Neural progenitor cell (in vitro differentiated cells): ENCODE measurements at regions not wholly inside any gene's neighbourhood (a gene's known extent, or its start where the extent isn't known, plus 50 kb on each side); places are given as distances from the start of the nearest gene placed in this dataset.

Experiments
- DNase-seq: peaks from one replicate; pipeline ENCODE4 v3.0.0-alpha.2; 2016; ENCODE audit warnings: low spot score
- H2AFZ ChIP-seq: fragments of 200-600 bp; sonication (generic); replicated peaks from 2 replicates; pipeline ENCODE4 v1.6.1; 2016; ENCODE audit warnings: antibody characterized with exemption
- H3F3A ChIP-seq: fragments of 200-600 bp; sonication (generic); 2 replicates; pipeline ENCODE4 v1.6.1; 2016; ENCODE audit warnings: antibody characterized with exemption, low read depth
- H3K27ac ChIP-seq: fragments of 200-600 bp; sonication (generic); 2 replicates; pipeline ENCODE4 v1.5.1; 2016; ENCODE audit warnings: mild to moderate bottlenecking
- H3K27me3 ChIP-seq: fragments of 200-600 bp; sonication (generic); 2 replicates; pipeline ENCODE4 v1.6.1; 2016; ENCODE audit warnings: mild to moderate bottlenecking, moderate library complexity
- H3K36me3 ChIP-seq: fragments of 200-600 bp; sonication (generic); 2 replicates; pipeline ENCODE4 v1.5.1; 2016
- H3K4me1 ChIP-seq: fragments of 200-600 bp; sonication (generic); 2 replicates; pipeline ENCODE4 v1.6.1; 2016; ENCODE audit warnings: mixed run types
- H3K4me2 ChIP-seq: fragments of 200-600 bp; sonication (generic); 2 replicates; pipeline ENCODE4 v1.6.1; 2016
- H3K4me3 ChIP-seq: fragments of 200-600 bp; sonication (generic); 2 replicates; pipeline ENCODE4 v1.5.1; 2016
- H3K79me2 ChIP-seq: fragments of 200-600 bp; sonication (generic); 2 replicates; pipeline ENCODE4 v1.6.1; 2016; ENCODE audit warnings: low read depth
- H3K9ac ChIP-seq: fragments of 200-600 bp; sonication (generic); 2 replicates; pipeline ENCODE4 v1.6.1; 2016
- H3K9me3 ChIP-seq: fragments of 200-600 bp; sonication (generic); 2 replicates; pipeline ENCODE4 v1.5.1; 2016; ENCODE audit warnings: low read depth
- H4K20me1 ChIP-seq: fragments of 200-600 bp; sonication (generic); 2 replicates; pipeline ENCODE4 v1.6.1; 2016; ENCODE audit warnings: low read depth
- H3K27ac Mint-ChIP-seq: 3 replicates; pipeline ENCODE4 v1.8.0; 2021; ENCODE audit warnings: mixed read lengths
- H3K27me3 Mint-ChIP-seq: 2 replicates; pipeline ENCODE4 v1.8.0; 2022; ENCODE audit warnings: low read depth, mild to moderate bottlenecking, inconsistent platforms, moderate library complexity, mixed read lengths; ENCODE audit not compliant: insufficient read depth
- H3K36me3 Mint-ChIP-seq: 3 replicates; pipeline ENCODE4 v1.8.0; 2021; ENCODE audit warnings: mixed read lengths
- H3K4me1 Mint-ChIP-seq: 3 replicates; pipeline ENCODE4 v1.8.0; 2021; ENCODE audit warnings: mixed read lengths
- H3K4me3 Mint-ChIP-seq: 3 replicates; pipeline ENCODE4 v1.8.0; 2021; ENCODE audit warnings: mild to moderate bottlenecking, moderate library complexity, mixed read lengths
- H3K9me3 Mint-ChIP-seq: 3 replicates; pipeline ENCODE4 v1.8.0; 2020; ENCODE audit warnings: mixed read lengths
- EZH2 ChIP-seq: fragments of 200-600 bp; sonication (generic); IDR thresholded peaks from 2 replicates; pipeline ENCODE4 v1.6.1; 2017; ENCODE audit warnings: antibody characterized with exemption, mild to moderate bottlenecking, moderate library complexity
- EZH2phosphoT487 ChIP-seq: fragments of 200-600 bp; sonication (generic); IDR thresholded peaks from 2 replicates; pipeline ENCODE4 v1.6.1; 2017; ENCODE audit warnings: antibody characterized with exemption
- TF ChIP-seq, protein P1 (sequence below): fragments of 200-600 bp; sonication (generic); IDR thresholded peaks from 2 replicates; pipeline ENCODE4 v1.5.1; 2017; ENCODE audit warnings: antibody characterized with exemption, mild to moderate bottlenecking

DNA sequence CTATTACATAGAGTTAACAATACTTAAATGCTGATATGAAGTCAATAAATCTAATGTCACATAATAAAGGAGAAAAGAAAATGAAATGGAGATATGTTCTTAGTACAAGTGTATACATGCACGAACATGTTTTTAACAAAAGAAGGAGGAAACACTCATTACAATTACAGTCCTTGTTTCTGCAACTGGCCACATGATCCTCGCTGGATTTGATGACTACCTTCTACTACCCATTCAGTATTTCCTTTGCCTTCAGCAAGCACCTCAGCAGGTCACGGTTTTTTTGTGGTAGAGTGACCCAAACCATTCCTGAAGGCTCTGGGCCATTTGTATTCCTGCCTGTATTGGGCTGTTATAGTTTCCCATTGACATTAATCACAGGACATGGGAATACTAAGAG is 172.8 kb upstream of the CXADR start:
- no peaks in the 10 kb centered on the region for H3K36me3 ChIP-seq
- no peaks in the 10 kb centered on the region for H4K20me1 ChIP-seq
- Mint-ChIP-seq H3K9me3 (peaks cover 3% of the 10 kb centered on the region), H3K4me1 (no peaks in the 10 kb centered on the region), H3K27ac (no peak overlapping the region), H3K4me3 (no peak overlapping the region), H3K36me3 (no peaks in the 10 kb centered on the region), H3K27me3 (peaks cover 9% of the 10 kb centered on the region)
- no peak overlapping the region for H3K27ac ChIP-seq
- H3K4me2 ChIP-seq = no peak overlapping the region
- no peak overlapping the region for H3K9ac ChIP-seq
- H3K27me3 ChIP-seq = no peaks in the 10 kb centered on the region
- TF ChIP-seq EZH2 (no peak), EZH2phosphoT487 (no peak)
- TF ChIP-seq, protein P1, sequence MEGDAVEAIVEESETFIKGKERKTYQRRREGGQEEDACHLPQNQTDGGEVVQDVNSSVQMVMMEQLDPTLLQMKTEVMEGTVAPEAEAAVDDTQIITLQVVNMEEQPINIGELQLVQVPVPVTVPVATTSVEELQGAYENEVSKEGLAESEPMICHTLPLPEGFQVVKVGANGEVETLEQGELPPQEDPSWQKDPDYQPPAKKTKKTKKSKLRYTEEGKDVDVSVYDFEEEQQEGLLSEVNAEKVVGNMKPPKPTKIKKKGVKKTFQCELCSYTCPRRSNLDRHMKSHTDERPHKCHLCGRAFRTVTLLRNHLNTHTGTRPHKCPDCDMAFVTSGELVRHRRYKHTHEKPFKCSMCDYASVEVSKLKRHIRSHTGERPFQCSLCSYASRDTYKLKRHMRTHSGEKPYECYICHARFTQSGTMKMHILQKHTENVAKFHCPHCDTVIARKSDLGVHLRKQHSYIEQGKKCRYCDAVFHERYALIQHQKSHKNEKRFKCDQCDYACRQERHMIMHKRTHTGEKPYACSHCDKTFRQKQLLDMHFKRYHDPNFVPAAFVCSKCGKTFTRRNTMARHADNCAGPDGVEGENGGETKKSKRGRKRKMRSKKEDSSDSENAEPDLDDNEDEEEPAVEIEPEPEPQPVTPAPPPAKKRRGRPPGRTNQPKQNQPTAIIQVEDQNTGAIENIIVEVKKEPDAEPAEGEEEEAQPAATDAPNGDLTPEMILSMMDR = no peak
- no peak overlapping the region for H3K4me3 ChIP-seq
- H2AFZ ChIP-seq = no peak overlapping the region
- no peak for DNase-seq
- H3K79me2 ChIP-seq = no peaks in the 10 kb centered on the region
- no peaks in the 10 kb centered on the region for H3F3A ChIP-seq
- H3K9me3 ChIP-seq = no peaks in the 10 kb centered on the region
- no peaks in the 10 kb centered on the region for H3K4me1 ChIP-seq

DNA sequence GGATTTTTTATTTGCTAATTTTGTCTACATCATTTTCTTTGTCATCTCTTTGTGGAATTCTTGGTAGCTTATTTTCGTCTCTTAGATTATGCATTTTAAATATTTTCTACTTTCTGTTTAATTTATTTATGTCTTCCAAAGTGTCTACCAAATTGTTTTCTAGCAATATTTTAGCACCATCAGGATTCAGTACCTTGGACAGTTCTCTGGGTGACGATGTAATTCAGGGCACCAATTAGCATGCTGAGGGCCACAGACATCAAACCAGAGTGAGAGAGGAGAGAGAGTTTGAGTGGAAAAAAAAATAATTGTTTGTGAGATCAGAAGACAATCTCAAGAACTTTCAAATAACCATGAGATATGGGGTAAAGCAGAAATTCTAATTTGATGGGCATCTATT is 169.8 kb upstream of the CXADR start:
- no peak for TF ChIP-seq EZH2phosphoT487
- no peaks in the 10 kb centered on the region for H3K36me3 Mint-ChIP-seq
- H3F3A ChIP-seq = no peaks in the 10 kb centered on the region
- no peaks in the 10 kb centered on the region for H3K27me3 ChIP-seq
- no peak overlapping the region for H3K27ac Mint-ChIP-seq
- H4K20me1 ChIP-seq = no peaks in the 10 kb centered on the region
- peaks cover 13% of the 10 kb centered on the region for H3K27me3 Mint-ChIP-seq
- peaks cover 3% of the 10 kb centered on the region for H3K9me3 Mint-ChIP-seq
- no peak overlapping the region for H3K27ac ChIP-seq
- H3K4me2 ChIP-seq = no peak overlapping the region
- no peak overlapping the region for H2AFZ ChIP-seq
- H3K4me3 Mint-ChIP-seq = no peak overlapping the region
- H3K9me3 ChIP-seq = no peaks in the 10 kb centered on the region
- no peaks in the 10 kb centered on the region for H3K4me1 Mint-ChIP-seq
- H3K79me2 ChIP-seq = no peaks in the 10 kb centered on the region
- H3K36me3 ChIP-seq = no peaks in the 10 kb centered on the region
- DNase-seq = peak; percentile 75
- no peaks in the 10 kb centered on the region for H3K4me1 ChIP-seq
- H3K9ac ChIP-seq = no peak overlapping the region
- H3K4me3 ChIP-seq = no peak overlapping the region

DNA sequence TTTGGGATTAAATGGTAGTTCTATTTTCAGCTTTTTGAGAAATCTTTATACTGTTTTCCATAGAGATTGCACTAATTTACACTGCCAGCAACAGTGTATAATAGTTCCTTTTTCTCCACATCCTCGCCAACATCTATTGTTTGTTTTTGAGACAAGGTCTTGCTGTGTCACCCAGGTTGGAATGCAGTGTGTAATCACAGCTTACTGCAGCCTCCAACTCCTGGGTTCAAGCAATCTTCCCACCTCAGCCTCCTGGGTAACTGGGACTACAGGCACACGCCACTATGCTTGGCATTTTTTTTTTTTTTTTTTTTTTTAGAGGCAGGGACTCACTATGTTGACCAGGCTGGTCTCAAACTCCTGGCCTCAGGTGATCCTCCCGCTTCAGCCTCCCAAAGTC is 164.5 kb upstream of the CXADR start:
- TF ChIP-seq EZH2phosphoT487 = no peak
- TF ChIP-seq, protein P1 = no peak
- no peak for TF ChIP-seq EZH2

DNA sequence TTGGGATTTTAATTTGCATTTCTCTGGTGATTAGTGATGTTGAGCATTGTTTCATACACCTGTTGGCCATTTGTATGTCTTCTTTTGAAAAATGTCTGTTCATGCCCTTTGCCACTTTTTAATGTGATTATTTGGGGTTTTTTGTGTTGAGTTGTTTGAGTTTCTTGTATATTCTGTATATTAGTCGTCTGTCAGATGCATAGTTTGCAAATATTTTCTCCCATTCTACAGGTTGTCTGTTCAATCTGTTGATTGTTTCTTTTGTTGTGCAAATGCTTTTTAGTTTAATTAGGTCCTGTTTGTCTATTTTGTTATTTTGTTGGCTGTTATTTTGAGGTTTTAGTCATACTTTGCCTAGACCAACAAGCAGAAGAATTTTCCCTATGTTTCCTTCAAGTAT is 164.0 kb upstream of the CXADR start:
- Mint-ChIP-seq H3K4me3 (no peak overlapping the region), H3K4me1 (no peaks in the 10 kb centered on the region), H3K36me3 (no peaks in the 10 kb centered on the region), H3K27ac (no peak overlapping the region), H3K9me3 (no peaks in the 10 kb centered on the region), H3K27me3 (peaks cover 9% of the 10 kb centered on the region)
- no peak for DNase-seq
- Histone ChIP-seq H3K4me1 (no peaks in the 10 kb centered on the region), H3K4me3 (no peak overlapping the region), H2AFZ (no peak overlapping the region), H4K20me1 (no peaks in the 10 kb centered on the region), H3K9ac (no peak overlapping the region), H3K36me3 (no peaks in the 10 kb centered on the region), H3F3A (no peaks in the 10 kb centered on the region), H3K9me3 (no peaks in the 10 kb centered on the region), H3K27ac (no peak overlapping the region), H3K79me2 (no peaks in the 10 kb centered on the region), H3K4me2 (no peak overlapping the region), H3K27me3 (no peaks in the 10 kb centered on the region)
- TF ChIP-seq EZH2phosphoT487 = no peak
- TF ChIP-seq EZH2 = no peak
- TF ChIP-seq, protein P1 = no peak

More for the DNA sequence above, 164.5 kb upstream of the CXADR start:
- no peak overlapping the region for H3K4me3 ChIP-seq
- no peak overlapping the region for H3K4me2 ChIP-seq
- no peak overlapping the region for H3K27ac ChIP-seq
- no peak overlapping the region for H3K4me3 Mint-ChIP-seq
- no peaks in the 10 kb centered on the region for H3K9me3 ChIP-seq
- H3F3A ChIP-seq = no peaks in the 10 kb centered on the region
- H3K27me3 Mint-ChIP-seq = peaks cover 12% of the 10 kb centered on the region
- no peaks in the 10 kb centered on the region for H3K27me3 ChIP-seq
- H3K36me3 ChIP-seq = no peaks in the 10 kb centered on the region
- no peak overlapping the region for H2AFZ ChIP-seq
- no peaks in the 10 kb centered on the region for H3K36me3 Mint-ChIP-seq
- DNase-seq = no peak
- no peaks in the 10 kb centered on the region for H3K79me2 ChIP-seq
- H4K20me1 ChIP-seq = no peaks in the 10 kb centered on the region
- H3K27ac Mint-ChIP-seq = no peak overlapping the region
- no peak overlapping the region for H3K9ac ChIP-seq
- no peaks in the 10 kb centered on the region for H3K4me1 ChIP-seq
- H3K4me1 Mint-ChIP-seq = no peaks in the 10 kb centered on the region
- no peaks in the 10 kb centered on the region for H3K9me3 Mint-ChIP-seq
